IMR-90 (cell line): ENCODE measurements at regions not wholly inside any gene's neighbourhood (a gene's known extent, or its start where the extent isn't known, plus 50 kb on each side); places are given as distances from the start of the nearest gene placed in this dataset.

Experiments used
- ATAC-seq: fragments of 200-7000 bp; cut with Tn5 transposase; 2 replicates; pipeline ENCODE4 v1.9.1; 2020; ENCODE audit warnings: low read depth, mild to moderate bottlenecking, moderate library complexity
- BruUV-seq: library from RNA; stranded (reverse); fragments of 400-500 nt; replicated peaks from 2 replicates; lab custom pipeline; 2021; lab: Mats Ljungman, UMichigan
- CTCF ChIA-PET: fragments of 300-600 bp; formaldehyde crosslinking; extraction: SDS; loops from one replicate; lab custom pipeline; 2021; ENCODE audit warnings: antibody characterized with exemption; lab: Yijun Ruan, JAX
- POLR2A ChIA-PET: fragments of 300-600 bp; sonication (Branson Sonifier 250); formaldehyde crosslinking; loops from one replicate; lab custom pipeline; 2022; ENCODE audit warnings: antibody characterized with exemption; ENCODE audit not compliant: unreplicated experiment; lab: Charles Lee
- DNase-seq: peaks from one replicate; pipeline ENCODE4 v3.0.0; 2013
- H2AFZ ChIP-seq: replicated peaks from 2 replicates; pipeline ENCODE3; 2013; ENCODE audit warnings: low read length, mild to moderate bottlenecking; ENCODE audit not compliant: poor library complexity
- H2AK5ac ChIP-seq: 2 replicates; pipeline ENCODE4 v1.6.1; 2013; ENCODE audit warnings: low read depth, low read length, inconsistent platforms
- H2AK9ac ChIP-seq: replicated peaks from 2 replicates; pipeline ENCODE3; 2013; ENCODE audit warnings: mild to moderate bottlenecking, low read depth, low read length, moderate library complexity; ENCODE audit not compliant: poor library complexity
- H2BK120ac ChIP-seq: 2 replicates; pipeline ENCODE4 v1.6.1; 2013; ENCODE audit warnings: low read depth, low read length, inconsistent platforms
- H2BK15ac ChIP-seq: 3 replicates; pipeline ENCODE4 v1.6.1; 2013; ENCODE audit warnings: low read depth, low read length, inconsistent platforms
- H2BK20ac ChIP-seq: 2 replicates; pipeline ENCODE4 v1.6.1; 2013; ENCODE audit warnings: low read depth, mild to moderate bottlenecking, inconsistent platforms, low read length, moderate library complexity
- H2BK5ac ChIP-seq: 2 replicates; pipeline ENCODE4 v1.6.1; 2013; ENCODE audit warnings: mild to moderate bottlenecking, low read depth, low read length, inconsistent platforms; ENCODE audit not compliant: poor library complexity, severe bottlenecking
- H3K14ac ChIP-seq: replicated peaks from 2 replicates; pipeline ENCODE4 v1.6.1; 2013; ENCODE audit warnings: low read depth, low read length, inconsistent platforms
- H3K18ac ChIP-seq: 2 replicates; pipeline ENCODE4 v1.6.1; 2013; ENCODE audit warnings: low read depth, low read length, control low read depth
- H3K23ac ChIP-seq: 2 replicates; pipeline ENCODE4 v1.6.1; 2013; ENCODE audit warnings: low read depth, low read length, inconsistent platforms
- H3K27ac ChIP-seq: 2 replicates; pipeline ENCODE4 v1.5.1; 2013; ENCODE audit warnings: mild to moderate bottlenecking, control low read depth, low read length; ENCODE audit not compliant: insufficient read depth
- H3K27me3 ChIP-seq: 2 replicates; pipeline ENCODE4 v1.6.1; 2013; ENCODE audit warnings: low read length; ENCODE audit not compliant: control insufficient read depth, insufficient read depth
- H3K36me3 ChIP-seq: 2 replicates; pipeline ENCODE4 v1.6.1; 2013; ENCODE audit warnings: low read length, mixed read lengths; ENCODE audit not compliant: control insufficient read depth, insufficient read depth
- H3K4ac ChIP-seq: 2 replicates; pipeline ENCODE4 v1.6.1; 2013; ENCODE audit warnings: low read depth, low read length, inconsistent platforms
- H3K4me1 ChIP-seq: 2 replicates; pipeline ENCODE4 v1.6.1; 2013; ENCODE audit warnings: low read length, mixed read lengths; ENCODE audit not compliant: control insufficient read depth, insufficient read depth
- H3K4me2 ChIP-seq: 2 replicates; pipeline ENCODE4 v1.6.1; 2013; ENCODE audit warnings: low read depth, mild to moderate bottlenecking, control low read depth, low read length, moderate library complexity
- H3K4me3 ChIP-seq: 2 replicates; pipeline ENCODE4 v1.5.1; 2013; ENCODE audit warnings: low read depth, mild to moderate bottlenecking, control low read depth, low read length, moderate library complexity; ENCODE audit not compliant: insufficient read depth
- H3K56ac ChIP-seq: 2 replicates; pipeline ENCODE4 v1.6.1; 2013; ENCODE audit warnings: low read length, inconsistent platforms; ENCODE audit not compliant: insufficient read depth; ENCODE audit errors: extremely low read depth
- H3K79me1 ChIP-seq, 2 experiments: 2 replicates each; pipeline ENCODE4 v1.6.1; 2013; ENCODE audit warnings: low read length in 2 of 2, inconsistent platforms in 1 of 2, low read depth in 1 of 2
- H3K9ac ChIP-seq: 2 replicates; pipeline ENCODE4 v1.6.1; 2013; ENCODE audit warnings: low read depth, low read length, control low read depth
- H3K9me1 ChIP-seq: 2 replicates; pipeline ENCODE4 v1.6.1; 2013; ENCODE audit warnings: low read length, inconsistent platforms; ENCODE audit not compliant: insufficient read depth
- H3K9me3 ChIP-seq: 2 replicates; pipeline ENCODE4 v1.6.1; 2013; ENCODE audit warnings: low read length; ENCODE audit not compliant: control insufficient read depth, insufficient read depth
- H4K20me1 ChIP-seq: 2 replicates; pipeline ENCODE4 v1.6.1; 2013; ENCODE audit warnings: low read length, inconsistent platforms; ENCODE audit not compliant: insufficient read depth
- H4K5ac ChIP-seq: 2 replicates; pipeline ENCODE4 v1.6.1; 2013; ENCODE audit warnings: mild to moderate bottlenecking, low read depth, low read length, control low read depth
- H4K8ac ChIP-seq, 2 experiments: 2 replicates each; pipeline ENCODE4 v1.6.1; 2013; ENCODE audit warnings: low read depth in 2 of 2, low read length in 2 of 2, control low read depth in 1 of 2, inconsistent platforms in 1 of 2
- H4K91ac ChIP-seq: 2 replicates; pipeline ENCODE4 v1.6.1; 2013; ENCODE audit warnings: low read depth, low read length, inconsistent platforms; ENCODE audit not compliant: insufficient read depth
- BHLHE40 ChIP-seq: fragments of 150-350 bp; IDR thresholded peaks from 2 replicates; pipeline ENCODE4 v1.6.1; 2016; ENCODE audit warnings: mild to moderate bottlenecking, low read depth, low read length
- CEBPB ChIP-seq: IDR thresholded peaks from 2 replicates; pipeline ENCODE4 v1.6.1; 2012; ENCODE audit warnings: low read depth, low read length, improper control_type of control experiment
- CHD1 ChIP-seq: IDR thresholded peaks from 2 replicates; pipeline ENCODE4 v1.6.1; 2012; ENCODE audit warnings: low read depth, low read length, improper control_type of control experiment
- FOS ChIP-seq: fragments of 150-350 bp; IDR thresholded peaks from 2 replicates; pipeline ENCODE4 v1.6.1; 2016; ENCODE audit warnings: low read depth, low read length
- MAFK ChIP-seq: IDR thresholded peaks from 2 replicates; pipeline ENCODE4 v1.6.1; 2012; ENCODE audit warnings: low read depth, low read length, improper control_type of control experiment
- MAZ ChIP-seq: IDR thresholded peaks from 2 replicates; pipeline ENCODE4 v1.6.1; 2012; ENCODE audit warnings: low read depth, mild to moderate bottlenecking, low read length, improper control_type of control experiment, moderate library complexity, borderline replicate concordance
- MXI1 ChIP-seq: IDR thresholded peaks from 2 replicates; pipeline ENCODE4 v1.6.1; 2012; ENCODE audit warnings: low read depth, mild to moderate bottlenecking, low read length, moderate library complexity, borderline replicate concordance
- NFE2L2 ChIP-seq: fragments of 150-350 bp; IDR thresholded peaks from 2 replicates; pipeline ENCODE4 v1.6.1; 2016; ENCODE audit warnings: low read depth, mild to moderate bottlenecking, low read length
- POLR2A ChIP-seq: IDR thresholded peaks from 2 replicates; pipeline ENCODE4 v1.6.1; 2012; ENCODE audit warnings: mild to moderate bottlenecking, low read depth, low read length
- RAD21 ChIP-seq: IDR thresholded peaks from 2 replicates; pipeline ENCODE4 v1.6.1; 2012; ENCODE audit warnings: low read length, improper control_type of control experiment
- RCOR1 ChIP-seq: IDR thresholded peaks from 2 replicates; pipeline ENCODE4 v1.6.1; 2012; ENCODE audit warnings: mild to moderate bottlenecking, low read length, improper control_type of control experiment; ENCODE audit not compliant: insufficient replicate concordance
- RFX5 ChIP-seq: IDR thresholded peaks from 2 replicates; pipeline ENCODE4 v1.8.0; 2012; ENCODE audit warnings: low read depth, mild to moderate bottlenecking, low read length, moderate library complexity
- WGBS, 2 experiments: methylation state at CpG; one replicate each; pipeline versions ENCODE4 v1.1.5 to v1.1.7; 2013; ENCODE audit warnings: missing lambda C conversion rate in 2 of 2; ENCODE audit not compliant: insufficient read length in 1 of 2; ENCODE audit errors: extremely low coverage in 2 of 2; 5-methylcytosine and 5-hydroxymethylcytosine counted together
- dilution Hi-C: fragments of 300-500 bp; cut with HindIII; formaldehyde crosslinking; loops from one replicate; pipeline ENCODE4 v1.14.3; 2018; ENCODE audit warnings: low sequenced_read_pairs; ENCODE audit not compliant: unreplicated experiment
- in situ Hi-C: fragments of 300-500 bp; cut with MboI; formaldehyde crosslinking; loops from 3 replicates; pipeline ENCODE4 v1.14.3; 2019; ENCODE audit warnings: low sequenced_read_pairs, inconsistent platforms, mixed read lengths
- intact Hi-C: fragments of 100-400 bp; cut with micrococcal nuclease; formaldehyde crosslinking; loops from 2 replicates; pipeline ENCODE4 v1.10.0; 2022
- TF ChIP-seq, protein P1 (sequence below): conservative IDR thresholded peaks from 2 replicates; pipeline ENCODE4 v1.5.1; 2012; ENCODE audit warnings: mild to moderate bottlenecking, low read depth, low read length, improper control_type of control experiment
- TF ChIP-seq, protein P2 (sequence below): fragments of 150-350 bp; IDR thresholded peaks from 2 replicates; pipeline ENCODE4 v1.6.1; 2016; ENCODE audit warnings: low read depth, mild to moderate bottlenecking, low read length, moderate library complexity, borderline replicate concordance
- TF ChIP-seq, protein P3 (sequence below): fragments of 150-350 bp; IDR thresholded peaks from 2 replicates; pipeline ENCODE4 v1.6.1; 2017; ENCODE audit warnings: mild to moderate bottlenecking, antibody characterized with exemption, low read length, low read depth

DNA sequence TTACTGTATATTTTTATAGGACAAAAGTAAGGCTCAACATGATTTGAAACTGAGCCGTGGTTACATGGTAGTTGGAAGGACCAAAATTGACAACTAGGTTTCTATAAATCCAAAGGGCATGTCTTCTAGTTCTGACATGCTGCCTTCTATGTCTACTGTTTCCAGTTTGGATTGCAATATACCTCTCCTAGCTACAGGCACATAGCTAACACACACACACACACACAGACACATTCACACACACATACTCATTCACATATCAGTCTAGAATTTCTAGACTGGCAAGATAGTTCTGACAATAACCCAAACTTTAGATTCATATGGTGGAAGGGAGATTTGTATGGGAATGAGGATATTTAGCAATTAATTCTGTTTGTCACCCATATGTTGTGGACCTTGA lies 544.8 kb upstream of the CAMK1G start:
- H3K14ac ChIP-seq: no peak overlapping the region
- no peak overlapping the region for H3K4me3 ChIP-seq
- BruUV-seq: no TSS peak
- in situ Hi-C loops (no loop called here), dilution Hi-C loops (no loop called here), intact Hi-C loops (no loop called here)
- H3K56ac ChIP-seq: no peak overlapping the region
- no peaks in the 10 kb centered on the region for H3K4me1 ChIP-seq
- H3K9ac ChIP-seq: no peak overlapping the region
- TF ChIP-seq RCOR1: no peak
- no peak for TF ChIP-seq CHD1
- no peak for TF ChIP-seq CEBPB
- TF ChIP-seq BHLHE40: no peak
- no peak for TF ChIP-seq MAZ
- TF ChIP-seq, protein P1, sequence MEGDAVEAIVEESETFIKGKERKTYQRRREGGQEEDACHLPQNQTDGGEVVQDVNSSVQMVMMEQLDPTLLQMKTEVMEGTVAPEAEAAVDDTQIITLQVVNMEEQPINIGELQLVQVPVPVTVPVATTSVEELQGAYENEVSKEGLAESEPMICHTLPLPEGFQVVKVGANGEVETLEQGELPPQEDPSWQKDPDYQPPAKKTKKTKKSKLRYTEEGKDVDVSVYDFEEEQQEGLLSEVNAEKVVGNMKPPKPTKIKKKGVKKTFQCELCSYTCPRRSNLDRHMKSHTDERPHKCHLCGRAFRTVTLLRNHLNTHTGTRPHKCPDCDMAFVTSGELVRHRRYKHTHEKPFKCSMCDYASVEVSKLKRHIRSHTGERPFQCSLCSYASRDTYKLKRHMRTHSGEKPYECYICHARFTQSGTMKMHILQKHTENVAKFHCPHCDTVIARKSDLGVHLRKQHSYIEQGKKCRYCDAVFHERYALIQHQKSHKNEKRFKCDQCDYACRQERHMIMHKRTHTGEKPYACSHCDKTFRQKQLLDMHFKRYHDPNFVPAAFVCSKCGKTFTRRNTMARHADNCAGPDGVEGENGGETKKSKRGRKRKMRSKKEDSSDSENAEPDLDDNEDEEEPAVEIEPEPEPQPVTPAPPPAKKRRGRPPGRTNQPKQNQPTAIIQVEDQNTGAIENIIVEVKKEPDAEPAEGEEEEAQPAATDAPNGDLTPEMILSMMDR: no peak
- TF ChIP-seq FOS: no peak
- no peak for TF ChIP-seq RAD21
- TF ChIP-seq POLR2A: no peak
- no peak for TF ChIP-seq RFX5
- no peak for TF ChIP-seq NFE2L2
- TF ChIP-seq, protein P2, sequence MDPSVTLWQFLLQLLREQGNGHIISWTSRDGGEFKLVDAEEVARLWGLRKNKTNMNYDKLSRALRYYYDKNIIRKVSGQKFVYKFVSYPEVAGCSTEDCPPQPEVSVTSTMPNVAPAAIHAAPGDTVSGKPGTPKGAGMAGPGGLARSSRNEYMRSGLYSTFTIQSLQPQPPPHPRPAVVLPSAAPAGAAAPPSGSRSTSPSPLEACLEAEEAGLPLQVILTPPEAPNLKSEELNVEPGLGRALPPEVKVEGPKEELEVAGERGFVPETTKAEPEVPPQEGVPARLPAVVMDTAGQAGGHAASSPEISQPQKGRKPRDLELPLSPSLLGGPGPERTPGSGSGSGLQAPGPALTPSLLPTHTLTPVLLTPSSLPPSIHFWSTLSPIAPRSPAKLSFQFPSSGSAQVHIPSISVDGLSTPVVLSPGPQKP: no peak
- TF ChIP-seq, protein P3, sequence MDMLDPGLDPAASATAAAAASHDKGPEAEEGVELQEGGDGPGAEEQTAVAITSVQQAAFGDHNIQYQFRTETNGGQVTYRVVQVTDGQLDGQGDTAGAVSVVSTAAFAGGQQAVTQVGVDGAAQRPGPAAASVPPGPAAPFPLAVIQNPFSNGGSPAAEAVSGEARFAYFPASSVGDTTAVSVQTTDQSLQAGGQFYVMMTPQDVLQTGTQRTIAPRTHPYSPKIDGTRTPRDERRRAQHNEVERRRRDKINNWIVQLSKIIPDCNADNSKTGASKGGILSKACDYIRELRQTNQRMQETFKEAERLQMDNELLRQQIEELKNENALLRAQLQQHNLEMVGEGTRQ: no peak
- no peak for TF ChIP-seq MAFK
- no peak for TF ChIP-seq MXI1
- H4K91ac ChIP-seq: no peak overlapping the region
- no peak overlapping the region for H3K23ac ChIP-seq
- no peak overlapping the region for H2BK5ac ChIP-seq
- no peak overlapping the region for H3K18ac ChIP-seq
- H2BK120ac ChIP-seq: no peak overlapping the region
- H4K20me1 ChIP-seq: no peaks in the 10 kb centered on the region
- H2BK20ac ChIP-seq: no peak overlapping the region
- H3K4ac ChIP-seq: no peak overlapping the region
- no peak overlapping the region for H2AK9ac ChIP-seq
- H2AFZ ChIP-seq: no peak overlapping the region
- no peaks in the 10 kb centered on the region for H3K9me1 ChIP-seq
- H3K27me3 ChIP-seq: no peaks in the 10 kb centered on the region
- H2BK15ac ChIP-seq: no peak overlapping the region
- DNase-seq (no peak), ATAC-seq (no peak)
- H3K36me3 ChIP-seq: no peaks in the 10 kb centered on the region
- H4K8ac ChIP-seq: no peak overlapping the region
- CTCF ChIA-PET: no interaction called here
- H3K4me2 ChIP-seq: no peak overlapping the region
- peaks cover 6% of the 10 kb centered on the region for H3K9me3 ChIP-seq
- POLR2A ChIA-PET: no interaction called here
- no peaks in the 10 kb centered on the region for H3K79me1 ChIP-seq
- no peak overlapping the region for H3K27ac ChIP-seq
- H2AK5ac ChIP-seq: no peak overlapping the region
- H4K5ac ChIP-seq: no peak overlapping the region
- no CpG with 5 or more reads among the region's 1 CpG for WGBS, 2 experiments
